SK-N-SH treated with all-trans-retinoic acid at 6 μM for 48 hours (cell line): ENCODE measurements at regions not wholly inside any gene's neighbourhood (a gene's known extent, or its start where the extent isn't known, plus 50 kb on each side); places are given as distances from the start of the nearest gene placed in this dataset.

ENCODE experiments used
- ATAC-seq: fragments of 200-7000 bp; cut with Tn5 transposase; 3 replicates; pipeline ENCODE4 v1.9.1; 2020; ENCODE audit warnings: mild to moderate bottlenecking, moderate library complexity
- ARNTL ChIP-seq: fragments of 450-650 bp; formaldehyde crosslinking; IDR thresholded peaks from 2 replicates; pipeline ENCODE4 v1.5.0; 2020; ENCODE audit warnings: low read depth, mild to moderate bottlenecking, moderate library complexity, borderline replicate concordance
- BACH2 ChIP-seq: fragments of 250-450 bp; sonication (Bioruptor Pico); IDR thresholded peaks from 2 replicates; pipeline ENCODE4 v1.9.0; 2021; ENCODE audit warnings: mild to moderate bottlenecking, borderline replicate concordance
- CREB5 ChIP-seq: fragments of 250-450 bp; sonication (Bioruptor Pico); IDR thresholded peaks from 2 replicates; pipeline ENCODE4 v1.5.1; 2020; ENCODE audit warnings: low read depth, mild to moderate bottlenecking, moderate library complexity
- CSDC2 ChIP-seq: fragments of 250-450 bp; sonication (Bioruptor Pico); IDR thresholded peaks from 2 replicates; pipeline ENCODE4 v1.5.0; 2020; ENCODE audit warnings: mild to moderate bottlenecking, moderate library complexity
- GLIS3 ChIP-seq: fragments of 250-450 bp; sonication (Bioruptor Pico); IDR thresholded peaks from 2 replicates; pipeline ENCODE4 v1.5.0; 2020; ENCODE audit warnings: mild to moderate bottlenecking, moderate library complexity
- ISL1 ChIP-seq: fragments of 250-450 bp; sonication (Bioruptor Pico); IDR thresholded peaks from 2 replicates; pipeline ENCODE4 v2.1.2; 2022; ENCODE audit warnings: mild to moderate bottlenecking, moderate library complexity
- OSR1 ChIP-seq: fragments of 250-450 bp; sonication (Bioruptor Pico); IDR thresholded peaks from 2 replicates; pipeline ENCODE4 v1.8.0; 2022; ENCODE audit warnings: moderate library complexity, mild to moderate bottlenecking, inconsistent platforms
- PATZ1 ChIP-seq: fragments of 250-450 bp; sonication (Bioruptor Pico); IDR thresholded peaks from 2 replicates; pipeline ENCODE4 v1.8.0; 2020; ENCODE audit warnings: mild to moderate bottlenecking, moderate library complexity, borderline replicate concordance
- POU6F1 ChIP-seq: fragments of 250-450 bp; sonication (Bioruptor Pico); IDR thresholded peaks from 2 replicates; pipeline ENCODE4 v1.8.0; 2021; ENCODE audit warnings: low read depth, mild to moderate bottlenecking, moderate library complexity, borderline replicate concordance
- PPARA ChIP-seq: fragments of 250-450 bp; sonication (Bioruptor Pico); IDR thresholded peaks from 2 replicates; pipeline ENCODE4 v1.5.0; 2020; ENCODE audit warnings: mild to moderate bottlenecking, borderline replicate concordance
- RARB ChIP-seq: fragments of 250-450 bp; sonication (Bioruptor Pico); IDR thresholded peaks from 2 replicates; pipeline ENCODE4 v1.8.0; 2021; ENCODE audit warnings: mild to moderate bottlenecking, moderate library complexity
- TCF4 ChIP-seq: fragments of 250-450 bp; sonication (Bioruptor Pico); IDR thresholded peaks from 2 replicates; pipeline ENCODE4 v1.8.0; 2021; ENCODE audit warnings: mild to moderate bottlenecking, moderate library complexity, borderline replicate concordance
- TOX ChIP-seq: fragments of 250-450 bp; sonication (Bioruptor Pico); IDR thresholded peaks from 2 replicates; pipeline ENCODE4 v1.8.0; 2021; ENCODE audit warnings: mild to moderate bottlenecking, moderate library complexity, borderline replicate concordance
- TSHZ2 ChIP-seq: fragments of 250-450 bp; sonication (Bioruptor Pico); IDR thresholded peaks from 2 replicates; pipeline ENCODE4 v1.5.0; 2020; ENCODE audit warnings: mild to moderate bottlenecking, moderate library complexity
- ZC3H10 ChIP-seq: fragments of 250-450 bp; sonication (Bioruptor Pico); IDR thresholded peaks from 2 replicates; pipeline ENCODE4 v1.5.1; 2021; ENCODE audit warnings: mild to moderate bottlenecking, moderate library complexity
- ZFP3 ChIP-seq: fragments of 250-450 bp; sonication (Bioruptor Pico); IDR thresholded peaks from 2 replicates; pipeline ENCODE4 v1.5.0; 2020; ENCODE audit warnings: mild to moderate bottlenecking, moderate library complexity
- ZFP30 ChIP-seq: fragments of 450-650 bp; formaldehyde crosslinking; IDR thresholded peaks from 2 replicates; pipeline ENCODE4 v1.5.0; 2022; ENCODE audit warnings: mild to moderate bottlenecking, moderate library complexity
- ZNF565 ChIP-seq: fragments of 450-650 bp; formaldehyde crosslinking; conservative IDR thresholded peaks from 2 replicates; pipeline ENCODE4 v1.5.0; 2020; ENCODE audit warnings: low read depth, mild to moderate bottlenecking, moderate library complexity
- ZNF70 ChIP-seq: fragments of 450-650 bp; formaldehyde crosslinking; IDR thresholded peaks from 2 replicates; pipeline ENCODE4 v1.5.0; 2020; ENCODE audit warnings: mild to moderate bottlenecking, moderate library complexity
- ZNF8 ChIP-seq: fragments of 450-650 bp; formaldehyde crosslinking; IDR thresholded peaks from 2 replicates; pipeline ENCODE4 v1.5.0; 2020; ENCODE audit warnings: mild to moderate bottlenecking, moderate library complexity

DNA sequence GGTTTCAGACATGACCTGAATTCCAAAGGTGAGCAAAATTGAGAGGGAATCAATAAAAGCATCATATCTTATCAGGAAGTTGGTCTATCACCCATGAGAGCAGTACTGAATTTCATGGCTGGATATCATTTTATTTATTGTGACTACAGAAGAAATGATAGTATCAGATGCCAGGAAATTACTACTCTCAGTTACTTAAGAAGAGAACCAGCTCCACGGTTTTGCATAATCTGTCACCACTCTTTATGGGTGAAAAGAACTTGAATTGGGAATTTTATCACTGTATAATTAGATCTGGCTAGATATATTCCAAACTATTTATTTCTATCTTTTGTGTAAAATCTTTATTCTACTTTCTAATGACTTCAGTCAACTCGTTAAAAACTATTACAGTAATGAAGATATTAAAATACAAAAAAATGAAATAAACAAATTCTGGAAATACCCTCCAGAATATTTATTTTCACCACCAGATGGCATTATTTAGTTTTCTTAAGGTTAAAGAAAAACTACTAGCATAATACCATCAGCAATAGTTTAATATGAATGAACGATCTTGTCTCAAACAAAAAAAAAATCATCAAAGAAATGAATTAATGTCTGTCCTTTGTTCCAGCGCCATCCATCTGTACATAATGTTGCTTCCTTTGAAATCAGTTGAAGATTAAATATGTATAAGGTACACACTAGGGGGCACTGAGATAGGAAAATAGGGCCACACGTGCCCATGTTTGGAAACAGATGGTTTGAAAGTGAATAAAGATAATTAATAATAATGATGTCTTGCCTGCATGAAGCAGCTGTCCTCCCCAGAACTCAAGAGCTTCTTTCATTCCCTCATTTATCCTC is 84.7 kb upstream of the SLCO6A1 start:
- peak; percentile 57 for ATAC-seq

DNA sequence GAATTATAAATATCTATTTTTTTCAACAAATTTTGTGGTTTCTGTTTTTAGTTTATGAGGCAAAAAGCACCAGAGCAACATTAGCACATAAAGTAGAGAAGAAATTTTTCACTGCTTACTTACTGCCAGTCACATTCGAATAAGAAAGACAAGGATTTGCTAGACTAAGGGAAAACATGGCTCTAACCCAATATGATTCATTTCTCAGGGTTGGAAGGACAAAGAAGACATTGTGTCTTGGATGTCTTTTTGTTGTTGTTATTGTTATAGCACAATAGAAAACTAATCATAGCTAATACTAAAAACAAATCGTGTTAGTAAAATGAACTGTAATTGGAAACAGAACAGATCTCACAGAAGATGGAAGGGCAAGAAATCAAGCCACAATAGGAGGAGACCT is 90.9 kb upstream of the SLCO6A1 start:
- no peak for ATAC-seq
- TF ChIP-seq OSR1 = no peak
- TF ChIP-seq TCF4 (CRISPR knock-in tag) = no peak
- no peak for TF ChIP-seq ZNF565 (CRISPR knock-in tag)
- no peak for TF ChIP-seq RARB (CRISPR knock-in tag)
- no peak for TF ChIP-seq ZC3H10 (CRISPR knock-in tag)
- no peak for TF ChIP-seq ARNTL (CRISPR knock-in tag)
- no peak for TF ChIP-seq PATZ1
- no peak for TF ChIP-seq ZFP3 (CRISPR knock-in tag)
- no peak for TF ChIP-seq CSDC2 (CRISPR knock-in tag)
- TF ChIP-seq GLIS3 (CRISPR knock-in tag) = no peak
- TF ChIP-seq ZFP30 (CRISPR knock-in tag) = no peak
- no peak for TF ChIP-seq CREB5 (CRISPR knock-in tag)
- no peak for TF ChIP-seq BACH2 (CRISPR knock-in tag)
- TF ChIP-seq POU6F1 (CRISPR knock-in tag) = no peak
- TF ChIP-seq PPARA (CRISPR knock-in tag) = no peak
- TF ChIP-seq ISL1 (CRISPR knock-in tag) = no peak
- no peak for TF ChIP-seq TSHZ2

More for the DNA sequence above, 84.7 kb upstream of the SLCO6A1 start:
- TF ChIP-seq TCF4 (CRISPR knock-in tag) (no peak), ZC3H10 (CRISPR knock-in tag) (no peak), ZNF70 (CRISPR knock-in tag) (peak; percentile 35; the same call in 1 of the 2 replicates), ZNF565 (CRISPR knock-in tag) (no peak), OSR1 (no peak), POU6F1 (CRISPR knock-in tag) (no peak), TOX (no peak)

- no peak for ATAC-seq
- no peak for TF ChIP-seq ZFP3 (CRISPR knock-in tag)
- TF ChIP-seq PATZ1 = no peak
- no peak for TF ChIP-seq POU6F1 (CRISPR knock-in tag)
- no peak for TF ChIP-seq OSR1
- TF ChIP-seq ISL1 (CRISPR knock-in tag) = no peak
- TF ChIP-seq ARNTL (CRISPR knock-in tag) = no peak
- TF ChIP-seq ZNF8 = no peak
These were observed 91.7 kb upstream of the SLCO6A1 start for GRCh38 chr5:102590467-102590866.
